GM12872 (cell line): ENCODE measurements at regions not wholly inside any gene's neighbourhood (a gene's known extent, or its start where the extent isn't known, plus 50 kb on each side); places are given as distances from the start of the nearest gene placed in this dataset.

ENCODE experiments used
- CTCF ChIP-seq: IDR thresholded peaks from 3 replicates; pipeline ENCODE4 v1.5.1; 2011; ENCODE audit warnings: low read depth, mild to moderate bottlenecking, low read length, moderate library complexity; ENCODE audit not compliant: insufficient read depth

- TF ChIP-seq CTCF: no peak
Observed at GRCh38 chr5:82389347-82389746, 111.2 kb upstream of the RPS23 start.

- TF ChIP-seq CTCF: no peak
Observed at GRCh38 chr5:82388181-82388580, 110.0 kb upstream of the RPS23 start.

- no peak for TF ChIP-seq CTCF
Observed at GRCh38 chr5:82387819-82388166, 109.6 kb upstream of the RPS23 start.

GRCh38 chr5:82387001-82387818 is 109.1 kb upstream of the RPS23 start:
- TF ChIP-seq CTCF: no peak

- no peak for TF ChIP-seq CTCF
Observed at GRCh38 chr5:82386576-82386975, 108.4 kb upstream of the RPS23 start.

GRCh38 chr5:82384034-82384750 is 106.0 kb upstream of the RPS23 start:
- TF ChIP-seq CTCF: no peak

- TF ChIP-seq CTCF: no peak
Observed at GRCh38 chr5:82381591-82381990, 103.4 kb upstream of the RPS23 start.
